Kidney epithelial cell (primary cell): ENCODE measurements at regions not wholly inside any gene's neighbourhood (a gene's known extent, or its start where the extent isn't known, plus 50 kb on each side); places are given as distances from the start of the nearest gene placed in this dataset.

ENCODE experiments used
- DNase-seq: peaks from one replicate; pipeline ENCODE4 v3.0.0-alpha.2; 2010; ENCODE audit warnings: low read depth
- H3K27me3 ChIP-seq: 2 replicates; pipeline ENCODE4 v1.6.0; 2011; ENCODE audit warnings: low read length; ENCODE audit not compliant: control insufficient read depth, insufficient read depth
- H3K36me3 ChIP-seq: 2 replicates; pipeline ENCODE4 v1.5.1; 2011; ENCODE audit warnings: low read length; ENCODE audit not compliant: control insufficient read depth, insufficient read depth
- H3K4me3 ChIP-seq: 2 replicates; pipeline ENCODE4 v1.5.1; 2011; ENCODE audit warnings: low read depth, mild to moderate bottlenecking, control low read depth, low read length
- CTCF ChIP-seq: IDR thresholded peaks from 2 replicates; pipeline ENCODE4 v1.5.1; 2011; ENCODE audit warnings: mild to moderate bottlenecking, moderate library complexity, low read length, control low read depth, inconsistent platforms; ENCODE audit not compliant: insufficient read depth, poor library complexity, severe bottlenecking

- H3K36me3 ChIP-seq: no peaks in the 10 kb centered on the region
- H3K4me3 ChIP-seq: no peak overlapping the region
- TF ChIP-seq CTCF: no peak
- DNase-seq: no peak
- H3K27me3 ChIP-seq: no peaks in the 10 kb centered on the region
Measured at GRCh38 chr5:3684771-3685354, 89.2 kb downstream of the IRX1 start.

- TF ChIP-seq CTCF: no peak
- Histone ChIP-seq H3K27me3 (no peaks in the 10 kb centered on the region), H3K36me3 (no peaks in the 10 kb centered on the region), H3K4me3 (no peak overlapping the region)
- no peak for DNase-seq
Measured at GRCh38 chr5:3694819-3695218, 99.2 kb downstream of the IRX1 start.

- no peaks in the 10 kb centered on the region for H3K27me3 ChIP-seq
- no peaks in the 10 kb centered on the region for H3K36me3 ChIP-seq
- no peak for TF ChIP-seq CTCF
- H3K4me3 ChIP-seq: no peak overlapping the region
- no peak for DNase-seq
Measured at GRCh38 chr5:3695818-3696217, 100.2 kb downstream of the IRX1 start.

- no peak for DNase-seq
- no peak overlapping the region for H3K4me3 ChIP-seq
- H3K27me3 ChIP-seq: no peaks in the 10 kb centered on the region
- H3K36me3 ChIP-seq: no peaks in the 10 kb centered on the region
- no peak for TF ChIP-seq CTCF
Measured at GRCh38 chr5:3698412-3698811, 102.8 kb downstream of the IRX1 start.

GRCh38 chr5:3701694-3702093 is 106.1 kb downstream of the IRX1 start:
- Histone ChIP-seq H3K36me3 (no peaks in the 10 kb centered on the region), H3K4me3 (no peak overlapping the region), H3K27me3 (no peaks in the 10 kb centered on the region)
- no peak for TF ChIP-seq CTCF
- no peak for DNase-seq

- no peak for DNase-seq
Measured at GRCh38 chr5:3704661-3705060, 109.0 kb downstream of the IRX1 start.

More at GRCh38 chr5:3704661-3705060, 109.0 kb downstream of the IRX1 start:
- Histone ChIP-seq H3K36me3 (no peaks in the 10 kb centered on the region), H3K27me3 (no peaks in the 10 kb centered on the region), H3K4me3 (no peak overlapping the region)
- no peak for TF ChIP-seq CTCF
